Caco-2 (cell line): ENCODE measurements at regions not wholly inside any gene's neighbourhood (a gene's known extent, or its start where the extent isn't known, plus 50 kb on each side); places are given as distances from the start of the nearest gene placed in this dataset.

Experiments
- BruUV-seq: library from RNA; stranded (reverse); fragments of 400-500 nt; replicated peaks from 2 replicates; lab custom pipeline; 2021; lab: Mats Ljungman, UMichigan
- CTCF ChIA-PET: fragments of 300-600 bp; sonication (Branson Sonifier 250); formaldehyde crosslinking; loops from one replicate; lab custom pipeline; 2022; ENCODE audit warnings: antibody characterized with exemption; lab: Charles Lee
- POLR2A ChIA-PET: fragments of 300-600 bp; sonication (Branson Sonifier 250); formaldehyde crosslinking; loops from one replicate; lab custom pipeline; 2022; ENCODE audit warnings: antibody characterized with exemption; lab: Charles Lee
- DNase-seq, 2 experiments: peaks; one replicate each; pipeline versions ENCODE4 v3.0.0 to v3.0.0-alpha.2; 2020 to 2022
- H3K27me3 ChIP-seq: replicated peaks from 2 replicates; pipeline ENCODE4 v1.6.0; 2011; ENCODE audit warnings: low read length; ENCODE audit not compliant: control insufficient read depth, insufficient read depth
- H3K36me3 ChIP-seq: 2 replicates; pipeline ENCODE4 v1.5.1; 2011; ENCODE audit warnings: low read length; ENCODE audit not compliant: control insufficient read depth, insufficient read depth
- H3K4me1 ChIP-seq: fragments of 250-450 bp; sonication (Bioruptor Pico); 2 replicates; pipeline ENCODE4 v1.5.1; 2020; ENCODE audit warnings: mild to moderate bottlenecking
- H3K4me3 ChIP-seq: 2 replicates; pipeline ENCODE4 v1.5.1; 2011; ENCODE audit warnings: low read depth, mild to moderate bottlenecking, control low read depth, low read length
- H3K9me3 ChIP-seq: fragments of 250-450 bp; sonication (Bioruptor Pico); 2 replicates; pipeline ENCODE4 v1.5.1; 2020; ENCODE audit warnings: mild to moderate bottlenecking, moderate library complexity
- H3K27ac Mint-ChIP-seq: one replicate; pipeline ENCODE4 v1.8.0; 2022; ENCODE audit warnings: mixed read lengths; ENCODE audit not compliant: unreplicated experiment
- H3K27me3 Mint-ChIP-seq: one replicate; pipeline ENCODE4 v1.8.0; 2022; ENCODE audit warnings: mixed read lengths; ENCODE audit not compliant: insufficient read depth, unreplicated experiment
- H3K36me3 Mint-ChIP-seq: one replicate; pipeline ENCODE4 v1.8.0; 2022; ENCODE audit warnings: mild to moderate bottlenecking, mixed read lengths; ENCODE audit not compliant: insufficient read depth, unreplicated experiment
- H3K4me1 Mint-ChIP-seq: one replicate; pipeline ENCODE4 v1.8.0; 2022; ENCODE audit warnings: low read depth, mixed read lengths; ENCODE audit not compliant: unreplicated experiment
- H3K4me3 Mint-ChIP-seq: one replicate; pipeline ENCODE4 v1.8.0; 2022; ENCODE audit warnings: mild to moderate bottlenecking, moderate library complexity, mixed read lengths; ENCODE audit not compliant: unreplicated experiment
- H3K9me3 Mint-ChIP-seq: one replicate; pipeline ENCODE4 v1.8.0; 2022; ENCODE audit warnings: mixed read lengths; ENCODE audit not compliant: unreplicated experiment
- CTCF ChIP-seq, 2 experiments: fragments of 200-600 bp in 1 of 2; IDR thresholded peaks; 1 replicate in 1 of 2; 2 replicates in 1 of 2; pipeline versions ENCODE4 v1.5.1 to v1.8.0; 2011 to 2022; ENCODE audit warnings: antibody characterized with exemption in 1 of 2, control low read depth in 1 of 2, inconsistent platforms in 1 of 2, low read depth in 1 of 2, low read length in 1 of 2, mild to moderate bottlenecking in 1 of 2, moderate library complexity in 1 of 2; ENCODE audit not compliant: insufficient read depth in 1 of 2, severe bottlenecking in 1 of 2, unreplicated experiment in 1 of 2
- intact Hi-C: fragments of 100-400 bp; cut with micrococcal nuclease; formaldehyde crosslinking; loops from one replicate; pipeline ENCODE4 v1.10.0; 2022; ENCODE audit not compliant: unreplicated experiment

- H3K27me3 Mint-ChIP-seq, result no peaks in the 10 kb centered on the region
- no peak for TF ChIP-seq CTCF (IDR thresholded peaks at IDR 0.05; ENCODE audit: insufficient read depth in 1 of 2, low read depth in 1 of 2, low read length in 1 of 2, severe bottlenecking in 1 of 2, unreplicated experiment in 1 of 2)
- H3K4me3 Mint-ChIP-seq, result no peak overlapping the region
- H3K27ac Mint-ChIP-seq, result no peak overlapping the region
- peaks cover 8% of the 10 kb centered on the region; the same call in 1 of the 2 replicates for H3K4me1 ChIP-seq
- no peaks in the 10 kb centered on the region for H3K36me3 ChIP-seq
- no peaks in the 10 kb centered on the region for H3K36me3 Mint-ChIP-seq
- peaks cover 9% of the 10 kb centered on the region for H3K4me1 Mint-ChIP-seq
- no peaks in the 10 kb centered on the region for H3K27me3 ChIP-seq
- no peak for DNase-seq
- H3K9me3 Mint-ChIP-seq, result no peaks in the 10 kb centered on the region
- no peak overlapping the region for H3K4me3 ChIP-seq
- ChIA-PET CTCF (no interaction called here), POLR2A (no interaction called here)
- H3K9me3 ChIP-seq, result no peaks in the 10 kb centered on the region
- intact Hi-C loops, result no loop called here
- no TSS peak for BruUV-seq
Measured at GRCh38 chr22:27459999-27460398, 341.6 kb downstream of the MN1 start.

GRCh38 chr22:27460591-27461347 is 340.8 kb downstream of the MN1 start:
- Histone ChIP-seq H3K27me3 (no peaks in the 10 kb centered on the region), H3K9me3 (no peaks in the 10 kb centered on the region), H3K36me3 (no peaks in the 10 kb centered on the region), H3K4me1 (peaks cover 8% of the 10 kb centered on the region; the same call in 1 of the 2 replicates), H3K4me3 (no peak overlapping the region)
- no peaks in the 10 kb centered on the region for H3K9me3 Mint-ChIP-seq
- no peaks in the 10 kb centered on the region for H3K36me3 Mint-ChIP-seq
- DNase-seq, result no peak
- BruUV-seq, result no TSS peak
- no peak for TF ChIP-seq CTCF (IDR thresholded peaks at IDR 0.05; ENCODE audit: insufficient read depth in 1 of 2, low read depth in 1 of 2, low read length in 1 of 2, severe bottlenecking in 1 of 2, unreplicated experiment in 1 of 2)
- H3K27ac Mint-ChIP-seq, result no peak overlapping the region
- intact Hi-C loops, result no loop called here
- H3K4me1 Mint-ChIP-seq, result peaks cover 9% of the 10 kb centered on the region
- ChIA-PET CTCF (no interaction called here), POLR2A (no interaction called here)
- H3K4me3 Mint-ChIP-seq, result no peak overlapping the region
- no peaks in the 10 kb centered on the region for H3K27me3 Mint-ChIP-seq

DNA sequence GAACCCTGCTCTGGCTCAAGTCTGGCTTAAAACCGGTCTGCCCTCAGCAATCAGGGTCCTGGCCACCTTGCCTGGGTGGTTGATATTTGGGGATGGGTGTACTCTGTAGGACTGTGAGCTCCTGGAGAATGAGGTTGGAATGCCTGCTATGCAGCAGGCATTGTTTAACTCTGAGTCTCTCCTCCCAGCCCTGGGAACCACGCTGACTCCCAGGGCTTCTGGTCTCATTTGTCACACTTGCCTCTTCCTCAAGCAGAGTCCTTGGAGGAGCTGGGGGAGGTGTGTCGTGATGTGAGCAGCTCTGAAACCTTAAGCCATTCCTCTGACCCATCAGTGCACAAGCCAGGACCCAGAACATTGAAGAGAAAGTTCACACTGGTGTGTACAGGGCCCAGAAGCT is 340.1 kb downstream of the MN1 start:
- ChIA-PET CTCF (no interaction called here), POLR2A (no interaction called here)
- peaks cover 9% of the 10 kb centered on the region for H3K4me1 Mint-ChIP-seq
- Histone ChIP-seq H3K36me3 (no peaks in the 10 kb centered on the region), H3K9me3 (no peaks in the 10 kb centered on the region), H3K4me3 (no peak overlapping the region), H3K4me1 (peaks cover 8% of the 10 kb centered on the region; the same call in 1 of the 2 replicates), H3K27me3 (no peaks in the 10 kb centered on the region)
- H3K9me3 Mint-ChIP-seq, result no peaks in the 10 kb centered on the region
- H3K4me3 Mint-ChIP-seq, result no peak overlapping the region
- no peak for TF ChIP-seq CTCF (IDR thresholded peaks at IDR 0.05; ENCODE audit: insufficient read depth in 1 of 2, low read depth in 1 of 2, low read length in 1 of 2, severe bottlenecking in 1 of 2, unreplicated experiment in 1 of 2)
- BruUV-seq, result no TSS peak
- intact Hi-C loops, result no loop called here
- H3K27ac Mint-ChIP-seq, result peak overlapping the region; percentile 19
- no peaks in the 10 kb centered on the region for H3K27me3 Mint-ChIP-seq
- DNase-seq, result peak; percentile 45 to 53
- no peaks in the 10 kb centered on the region for H3K36me3 Mint-ChIP-seq
